ENCODE measurements at regions not wholly inside any gene's neighbourhood (a gene's known extent, or its start where the extent isn't known, plus 50 kb on each side); places are given as distances from the start of the nearest gene placed in this dataset.

DNA sequence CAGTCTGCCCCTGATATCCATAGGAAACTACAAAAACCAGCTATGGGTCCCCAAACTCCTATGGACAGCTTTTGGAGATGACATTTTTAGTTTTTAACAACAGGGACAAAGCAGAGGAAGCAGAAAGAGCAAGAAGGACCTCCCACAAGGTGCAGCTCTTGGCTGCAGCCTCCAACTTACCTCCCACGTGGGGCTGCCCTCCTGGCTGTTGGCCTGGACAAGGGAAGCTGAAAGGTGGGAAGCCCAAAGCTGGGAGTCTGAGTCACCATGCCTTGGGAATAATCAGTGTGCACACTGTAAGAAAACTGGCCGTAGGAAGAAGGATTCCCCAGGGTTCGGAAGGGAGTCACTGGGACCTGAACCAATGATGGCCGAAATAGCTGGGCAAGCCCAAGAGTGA, 51.8 kb upstream of the PAX1 start:
- no peak for DNase-seq

DNA sequence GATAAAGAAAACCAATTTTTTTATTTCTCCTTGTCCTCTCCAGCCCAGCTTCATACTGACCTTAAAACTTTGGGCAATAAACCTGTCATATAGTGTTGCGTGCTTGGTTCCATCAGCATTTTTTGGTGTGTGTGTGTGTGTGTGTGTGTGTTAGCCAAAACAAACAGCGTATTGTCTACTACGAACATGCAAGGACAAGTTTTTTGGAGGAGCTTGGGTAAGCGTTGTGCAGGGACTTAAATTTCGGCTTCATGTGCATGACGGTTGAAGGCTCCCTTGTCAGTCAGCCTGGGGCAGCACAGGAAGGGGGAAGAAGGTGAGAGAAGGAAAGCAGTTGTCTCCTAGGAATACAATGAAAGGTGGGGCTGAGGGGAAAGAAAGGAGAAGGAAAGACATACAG, 62.0 kb upstream of the PAX1 start:
- DNase-seq: no peak

DNA sequence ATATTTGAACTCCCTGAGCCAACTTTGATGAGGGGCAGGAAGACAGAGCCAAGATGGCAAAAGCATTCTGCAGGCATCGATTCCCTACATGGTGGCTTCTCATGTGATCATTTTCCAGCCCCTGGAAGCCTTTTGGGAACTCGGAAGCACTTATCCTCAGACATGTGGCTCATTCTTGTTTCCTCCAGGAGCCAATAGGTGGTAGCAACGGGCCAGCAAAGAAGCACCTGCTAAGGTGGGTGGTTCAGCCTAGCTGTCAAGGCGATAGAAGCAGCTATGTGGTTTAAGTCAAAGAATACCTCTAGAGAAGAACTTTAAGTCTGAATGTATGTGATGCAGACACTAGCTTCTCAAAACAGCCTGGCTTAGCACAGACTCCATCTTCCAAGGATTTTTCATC, 64.9 kb upstream of the PAX1 start:
- peak in 1 of 2 donors; percentile 6 for DNase-seq

DNA sequence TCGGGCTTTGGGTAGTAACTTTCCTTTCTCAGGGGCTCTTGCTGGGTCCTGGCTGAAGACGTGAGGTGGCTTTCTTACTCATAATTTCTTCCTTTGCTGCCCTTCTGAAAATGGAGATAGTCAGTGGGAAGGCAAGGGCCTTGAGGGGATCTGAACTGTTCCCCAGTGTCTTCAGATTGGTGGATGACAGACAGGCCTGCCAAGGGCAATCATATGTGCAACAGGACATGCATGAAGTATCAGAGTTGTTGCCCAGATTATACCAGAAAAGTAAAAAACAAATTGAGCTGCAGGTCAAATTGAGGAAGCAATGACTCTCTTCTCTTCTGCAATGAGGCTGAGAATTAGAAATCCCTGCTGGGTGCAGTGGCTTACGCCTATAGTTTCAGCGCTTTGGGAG, 71.6 kb upstream of the PAX1 start:
- no peak for DNase-seq

DNA sequence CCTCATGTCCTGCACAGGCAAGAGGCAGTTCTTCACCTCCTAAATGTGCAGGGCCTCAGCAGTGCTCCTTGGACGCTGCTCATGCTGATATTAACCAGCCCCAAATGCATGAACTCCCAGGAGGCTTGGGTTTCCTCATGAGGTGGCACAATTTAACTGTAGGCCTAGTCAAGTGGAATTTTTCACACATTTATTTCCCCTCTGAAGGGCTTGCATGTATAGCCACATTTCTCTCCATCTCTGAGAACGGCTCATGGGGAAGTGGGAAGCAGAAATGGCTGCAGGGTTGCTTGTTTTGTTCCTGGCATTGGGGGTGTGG, 72.8 kb upstream of the PAX1 start:
- no peak for DNase-seq

DNA sequence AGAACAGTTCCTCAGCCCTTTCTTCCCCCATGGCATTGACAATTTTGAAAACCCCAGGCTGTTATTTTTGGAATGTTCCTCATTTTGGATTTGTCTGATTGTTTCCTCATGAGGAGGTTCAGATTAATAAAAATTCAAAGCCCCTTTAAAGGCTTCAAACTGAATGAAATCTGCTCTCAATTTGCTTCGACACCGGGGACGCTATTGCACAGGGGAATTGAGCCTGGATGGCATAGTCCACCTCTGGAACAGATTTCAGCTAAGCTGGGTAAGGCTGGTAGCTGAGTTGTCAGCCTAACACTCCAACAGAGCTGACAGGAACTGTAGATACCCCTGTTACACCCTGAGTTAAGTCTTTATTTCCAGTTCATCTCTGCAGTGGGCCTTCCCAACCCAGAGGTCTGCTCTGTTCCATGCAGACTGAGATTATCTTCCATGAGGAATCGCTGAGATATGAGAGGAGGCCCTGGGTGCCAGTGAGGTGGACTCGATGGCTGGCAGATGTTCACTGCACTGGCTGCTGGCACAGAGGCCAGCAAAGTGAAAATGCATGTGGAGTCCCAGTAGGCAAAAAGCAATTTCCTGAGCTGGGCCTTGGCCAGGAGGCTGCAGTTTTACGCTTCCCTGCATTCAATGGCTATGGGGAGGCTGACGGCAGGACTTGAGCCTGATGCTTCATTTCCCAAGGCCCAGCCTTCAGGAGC, 73.3 kb upstream of the PAX1 start:
- no peak for DNase-seq

DNA sequence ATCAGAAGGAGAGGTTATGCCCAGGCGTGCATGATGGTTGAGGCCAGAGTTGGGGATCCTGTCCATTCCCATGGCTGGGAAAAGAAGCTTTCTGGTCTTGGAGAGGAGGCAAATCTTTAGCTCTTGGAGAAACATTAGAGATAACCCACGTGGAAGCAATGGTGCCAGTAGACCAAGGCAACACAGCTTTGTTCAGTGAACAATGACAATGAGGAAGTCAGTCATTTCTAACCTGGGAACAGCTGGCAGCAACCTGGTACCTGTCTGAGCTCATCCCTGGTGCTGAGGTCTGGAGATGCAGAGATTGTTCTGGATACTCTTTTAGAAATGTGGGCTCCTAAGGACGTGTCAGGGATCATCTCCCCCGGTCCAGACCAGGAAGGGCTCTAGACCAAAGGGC, 76.7 kb upstream of the PAX1 start:
- DNase-seq: no peak

DNA sequence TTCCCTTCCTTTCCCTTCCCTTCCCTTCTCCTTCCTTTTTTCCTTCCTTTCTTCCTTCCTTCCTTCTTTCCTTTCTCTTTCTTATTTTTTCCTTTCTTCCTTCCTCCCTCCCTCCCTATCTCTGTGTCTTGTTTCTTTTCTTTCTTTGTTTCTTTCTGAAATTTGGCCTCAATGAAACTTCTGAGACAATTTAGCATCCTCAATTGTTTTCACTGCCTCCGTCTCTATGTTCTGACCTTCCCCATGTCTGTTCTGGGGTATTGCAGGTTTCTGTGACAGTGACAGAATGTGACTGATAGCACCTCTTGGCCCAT, 81.7 kb upstream of the PAX1 start:
- no peak for DNase-seq

DNA sequence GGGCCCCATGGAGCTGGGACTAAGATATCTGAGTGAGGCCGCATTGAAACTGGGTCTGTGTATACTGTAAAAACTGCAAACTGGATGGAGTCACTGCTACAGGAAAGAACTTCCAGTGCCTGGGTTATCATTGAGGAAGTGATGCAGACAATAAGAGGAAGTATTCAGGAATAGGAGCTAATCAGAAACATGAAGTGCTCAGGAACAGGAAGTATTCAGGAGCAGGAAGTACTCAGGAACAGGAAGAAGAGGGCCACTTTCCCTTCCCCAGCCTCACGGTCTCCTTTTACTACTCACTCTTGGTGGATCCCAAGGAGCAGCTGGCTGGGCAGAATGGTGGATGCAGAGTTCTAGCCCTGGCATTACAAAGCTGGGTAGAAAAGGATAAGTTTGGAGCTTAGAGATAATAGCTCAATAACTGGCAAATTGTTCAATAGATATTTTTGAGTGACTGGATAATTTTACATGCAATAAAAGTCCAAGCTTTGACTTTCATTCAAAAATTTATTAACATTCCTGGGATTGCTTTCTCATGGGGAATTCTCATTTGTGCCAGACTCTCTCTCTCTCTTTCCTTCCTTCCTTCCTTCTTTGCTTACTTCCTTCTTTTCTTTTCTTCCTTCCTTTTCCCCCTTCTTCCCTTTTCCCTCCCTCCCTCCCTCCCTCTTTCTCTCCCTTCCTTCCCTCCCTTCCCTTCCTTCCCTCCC, 82.2 kb upstream of the PAX1 start:
- no peak for DNase-seq

DNA sequence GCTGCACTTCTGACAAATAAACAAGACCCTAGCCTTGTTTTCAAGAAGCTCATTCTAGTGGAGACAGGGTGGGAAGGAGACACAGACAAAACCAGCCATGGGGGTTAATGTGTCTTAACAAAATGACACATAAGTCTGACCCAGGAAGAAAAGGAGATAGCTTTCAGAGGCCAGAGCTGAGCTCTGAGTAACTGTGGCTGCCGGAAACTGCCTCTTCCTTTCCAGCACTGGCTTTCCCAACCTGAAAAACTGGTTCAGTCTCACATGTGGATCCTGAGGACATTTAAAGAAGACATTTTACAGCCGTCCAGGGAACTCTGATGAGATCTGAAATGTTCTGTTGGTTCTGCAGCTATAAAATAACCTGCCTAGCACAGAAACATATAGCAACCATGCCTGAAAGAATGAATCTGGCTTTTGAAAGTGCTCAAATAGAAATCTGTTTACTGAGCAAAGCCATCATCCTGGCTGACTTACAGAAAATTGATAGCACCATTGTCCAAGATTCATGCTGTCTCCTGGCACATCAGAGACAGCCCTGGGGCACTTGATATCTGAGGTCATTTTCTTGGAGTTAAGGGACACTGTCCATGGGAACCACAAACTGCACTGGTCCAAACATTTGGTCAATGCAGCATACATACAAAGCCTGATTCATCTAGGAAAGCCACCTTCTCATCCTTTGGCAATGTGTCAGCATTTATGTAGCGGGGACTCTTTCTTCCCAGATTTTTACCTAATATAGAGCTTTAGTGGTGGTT, 83.2 kb upstream of the PAX1 start:
- no peak for DNase-seq

DNA sequence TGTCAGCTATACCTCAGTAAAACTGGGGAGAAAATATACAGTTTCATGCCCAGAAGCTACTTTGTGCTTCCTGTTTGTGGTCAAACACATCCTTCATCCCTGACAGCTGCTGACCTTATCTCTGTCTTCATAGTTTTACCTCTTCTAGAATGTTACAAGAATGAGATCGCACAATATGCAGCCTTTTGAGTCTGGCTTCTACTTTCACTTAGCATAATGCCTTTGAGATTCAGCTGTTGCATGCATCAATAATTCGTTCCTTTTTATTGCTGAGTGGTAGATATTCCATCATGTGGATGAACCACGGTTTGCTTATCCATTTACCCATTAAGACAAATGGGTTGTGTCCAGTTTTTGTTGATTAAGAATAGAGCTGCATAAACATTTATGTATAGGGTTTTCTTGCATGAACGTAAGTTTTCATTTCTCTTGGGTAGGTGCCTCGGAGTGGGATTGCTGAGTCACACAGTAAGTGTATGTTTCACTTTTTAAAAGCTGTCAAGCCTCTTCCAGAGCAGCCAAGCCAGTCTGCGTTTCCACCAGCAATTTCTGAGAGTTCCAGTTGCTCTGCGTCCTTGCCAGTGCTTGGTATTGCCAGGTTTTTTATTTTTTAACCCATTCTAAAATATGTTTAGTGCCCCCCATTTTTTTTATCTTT, 86.6 kb upstream of the PAX1 start:
- no peak for DNase-seq

DNA sequence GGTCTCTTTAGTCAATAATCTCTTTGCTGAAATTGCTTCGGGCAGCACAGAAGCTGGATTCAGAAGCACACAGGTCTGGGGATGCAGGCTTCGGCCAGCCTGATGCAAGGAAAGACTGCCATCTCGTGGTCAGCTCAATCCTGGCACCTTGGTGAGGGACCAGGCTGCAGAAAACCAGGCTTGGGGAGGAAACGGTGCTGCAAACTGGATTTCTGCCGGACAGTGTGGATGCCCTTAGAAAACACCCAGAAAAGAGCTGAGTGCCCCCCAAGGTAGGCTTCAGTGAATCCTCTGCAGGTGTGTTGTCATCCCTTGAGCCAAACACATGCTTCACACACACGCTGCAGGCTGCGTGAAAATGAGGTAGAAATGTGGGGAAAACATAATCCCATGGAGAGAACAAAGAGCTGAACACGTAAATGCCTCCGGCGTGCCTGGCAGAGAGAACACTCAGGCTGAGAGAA, 89.8 kb upstream of the PAX1 start:
- DNase-seq: peak; percentile 33 to 61

DNA sequence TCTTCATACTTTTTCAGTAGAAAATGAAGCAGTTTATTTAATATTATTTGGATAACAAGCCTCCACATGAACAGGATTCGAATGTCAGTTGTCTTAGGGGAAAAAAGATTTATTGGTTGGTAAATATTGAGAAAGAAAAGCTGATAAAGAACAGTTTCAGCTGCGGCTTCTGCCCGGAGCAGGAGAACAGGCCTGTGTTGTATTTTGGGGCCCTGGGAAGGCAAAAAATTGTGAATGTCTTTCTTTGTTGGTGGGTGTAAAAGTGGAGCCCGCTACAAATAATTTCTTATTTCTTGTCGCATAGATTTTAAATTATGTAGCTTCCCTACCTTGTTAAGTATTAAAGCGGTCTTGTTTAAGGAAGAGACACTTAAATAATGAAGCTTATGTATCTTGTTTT, 90.5 kb upstream of the PAX1 start:
- DNase-seq: no peak

DNA sequence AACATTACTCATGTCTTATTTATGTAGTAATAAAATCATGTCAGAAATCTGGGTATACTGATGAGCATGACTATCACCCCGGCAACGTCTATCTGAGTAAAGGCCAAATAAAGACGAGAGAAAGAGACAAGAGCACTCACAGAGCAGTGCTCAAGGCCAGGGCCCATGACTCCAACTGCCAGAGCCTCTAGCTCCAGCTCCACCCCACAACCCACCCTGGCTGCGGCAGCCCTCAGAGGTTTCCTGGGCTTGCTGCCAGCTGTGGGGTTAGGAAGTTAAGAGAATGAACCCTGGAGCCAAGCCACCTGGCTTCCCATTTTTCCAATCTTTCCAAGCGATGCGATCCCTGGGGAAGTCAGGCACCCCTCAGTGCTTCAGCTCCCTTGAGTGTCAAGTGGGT, 92.0 kb upstream of the PAX1 start:
- DNase-seq: peak; percentile 13 to 15

DNA sequence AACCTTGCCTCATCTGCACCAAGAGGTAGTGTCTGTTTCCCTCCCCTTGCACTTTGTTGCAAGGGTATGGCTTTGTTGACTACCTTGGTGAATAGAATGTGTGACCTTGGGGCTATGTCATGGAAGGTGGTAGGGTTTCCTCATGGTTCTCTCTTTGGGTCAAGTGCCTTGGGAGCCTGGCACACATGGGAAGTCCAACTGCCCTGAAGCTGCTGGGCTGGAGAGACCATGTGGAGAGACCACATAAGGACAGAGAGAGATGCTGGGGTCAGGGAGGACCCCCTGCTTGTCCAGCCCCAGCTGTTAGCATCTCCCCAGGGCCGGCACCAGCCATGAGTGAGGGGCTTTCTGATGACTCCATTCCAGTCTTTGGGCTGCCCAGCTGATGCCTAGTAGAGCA, 95.5 kb upstream of the PAX1 start:
- DNase-seq: no peak

DNA sequence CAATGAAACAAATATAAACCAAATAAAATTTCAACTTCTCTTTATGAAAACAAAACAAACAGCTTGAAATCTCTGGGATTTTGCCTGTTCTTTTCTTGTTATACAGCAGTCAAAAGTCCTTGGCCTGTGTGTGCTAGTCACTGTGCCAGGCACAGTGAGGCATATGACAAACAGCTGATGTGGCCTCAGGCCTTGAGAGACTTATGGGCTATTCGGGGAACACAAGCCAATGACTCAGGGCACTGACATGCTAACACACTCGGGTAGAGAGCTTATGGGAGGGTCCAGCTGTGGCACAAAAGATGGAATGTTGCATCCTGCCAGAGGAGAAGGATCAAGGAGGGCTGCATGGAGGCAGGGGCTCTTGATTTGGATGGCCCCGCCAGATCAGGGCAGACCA, 95.4 kb upstream of the NKX2-2 start:
- DNase-seq: no peak

DNA sequence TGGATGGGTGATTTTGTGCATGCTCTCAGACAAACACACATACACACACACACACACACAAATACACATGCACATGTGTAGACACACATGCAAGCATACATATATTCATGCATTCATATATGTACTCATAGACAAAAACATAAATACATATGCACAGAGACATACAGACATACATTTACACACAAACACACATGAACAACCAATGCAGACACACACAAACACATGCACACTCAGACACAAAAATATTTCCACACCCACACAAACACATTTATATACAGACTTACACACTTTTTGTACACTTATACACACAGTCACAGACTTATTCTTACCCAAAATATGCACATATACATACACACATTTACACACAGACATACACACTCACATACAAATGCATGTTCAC, 94.9 kb upstream of the NKX2-2 start:
- no peak for DNase-seq

DNA sequence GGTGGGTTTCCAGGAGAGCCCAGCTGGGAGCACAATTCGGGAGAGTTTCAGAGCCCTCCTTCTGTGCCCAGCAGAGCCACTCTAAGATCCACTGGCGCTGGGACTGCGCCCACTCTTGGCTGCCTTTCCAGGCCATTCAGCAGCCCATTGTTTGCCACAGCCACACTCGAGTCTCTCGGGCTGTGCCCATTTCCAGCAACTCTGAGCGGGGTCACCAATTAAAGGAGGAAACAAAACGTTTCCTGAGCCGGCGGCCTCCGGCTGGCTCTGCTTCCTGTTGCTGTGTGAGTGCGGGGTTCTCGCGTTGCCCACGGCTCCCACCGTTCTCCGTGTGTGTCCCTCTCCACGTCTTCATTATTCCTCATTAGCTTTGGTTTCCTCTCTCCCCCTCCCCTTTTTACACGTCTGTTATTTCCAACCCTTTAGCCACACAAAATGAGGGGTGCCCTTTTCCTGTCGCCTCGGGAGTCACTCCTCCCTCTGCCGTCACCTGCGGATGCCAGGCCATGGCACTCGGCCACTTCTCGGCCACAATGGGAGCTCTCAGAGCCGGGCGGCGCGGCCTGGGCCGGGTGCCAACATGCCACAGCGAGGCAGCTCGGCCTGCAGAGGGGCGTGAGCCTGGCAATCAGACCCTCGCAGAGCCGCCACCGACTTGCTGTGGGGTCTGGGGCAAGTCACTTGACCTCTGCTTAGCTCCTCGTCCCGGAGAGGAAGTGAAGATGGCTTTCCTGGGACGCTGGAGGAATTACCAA, 94.3 kb upstream of the NKX2-2 start:
- DNase-seq: no peak

DNA sequence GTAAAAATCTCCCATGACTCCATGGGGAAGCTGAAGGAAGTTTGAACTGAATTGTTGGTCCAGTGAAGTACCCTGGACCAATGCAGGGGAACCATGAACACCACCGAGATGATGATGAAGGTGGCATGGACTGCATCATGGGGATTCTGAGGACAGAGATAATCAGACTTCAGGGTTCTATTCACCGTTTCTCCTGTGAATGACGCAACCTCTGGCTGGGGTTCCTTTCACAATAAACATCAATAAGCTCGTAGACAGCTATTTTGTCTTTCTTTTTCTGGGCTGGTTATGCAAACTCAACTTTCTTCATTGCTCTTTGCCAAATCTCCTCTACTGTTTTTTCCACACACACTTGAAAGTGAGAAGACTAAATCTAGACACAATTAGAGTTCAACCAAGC, 87.9 kb upstream of the NKX2-2 start:
- DNase-seq: no peak

DNA sequence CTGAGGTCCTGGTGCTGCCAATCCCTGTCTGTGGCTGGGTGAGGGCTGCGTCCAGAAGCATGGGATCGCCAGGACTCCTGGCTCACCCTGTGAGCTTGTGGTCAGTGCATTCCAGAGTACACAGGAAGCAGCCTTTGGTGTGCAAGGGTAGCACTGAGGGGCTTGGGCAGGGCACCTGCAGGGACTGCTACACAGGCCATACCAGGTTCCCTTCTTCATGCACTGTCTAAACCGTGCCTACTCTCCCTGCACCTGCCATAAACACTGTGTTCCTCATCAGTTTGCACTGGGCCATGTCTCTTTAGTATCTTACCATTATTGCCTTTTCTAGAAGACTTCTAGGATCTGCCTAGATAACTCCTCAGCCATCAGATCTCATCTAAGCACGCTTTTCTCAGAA, 72.8 kb upstream of the NKX2-2 start:
- no peak for DNase-seq

DNA sequence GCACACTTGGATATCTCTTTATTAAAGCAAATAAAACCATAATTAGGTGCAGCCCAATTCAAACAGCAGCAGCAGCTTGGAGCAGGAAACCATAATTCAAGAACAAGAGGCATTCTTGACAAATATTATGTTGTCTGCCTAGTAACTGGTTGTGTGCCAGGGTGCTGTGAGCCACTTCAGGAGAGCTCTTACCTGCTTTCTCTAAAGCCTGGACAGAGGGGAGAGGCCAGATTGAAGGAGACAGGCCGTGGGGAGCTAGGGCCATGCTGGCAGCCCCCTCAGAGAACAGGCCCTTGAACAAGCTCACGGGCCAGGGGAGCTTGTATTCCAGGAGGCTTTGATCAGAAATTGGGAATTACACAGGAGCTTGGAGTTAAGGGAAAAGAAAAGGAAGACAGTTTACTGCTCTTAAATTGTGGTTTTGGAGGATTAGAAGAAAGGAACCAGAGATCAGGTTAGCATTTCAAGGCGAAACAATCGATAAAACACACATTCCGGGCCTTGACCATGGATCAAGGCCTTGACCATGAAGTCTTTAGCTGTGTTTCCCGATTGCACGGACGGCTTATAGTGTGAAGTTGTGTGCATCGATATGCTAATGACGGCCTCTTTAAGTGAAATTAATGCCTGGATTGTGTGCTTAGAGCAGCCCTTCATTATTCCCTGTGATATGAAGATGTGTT, 69.8 kb upstream of the NKX2-2 start:
- DNase-seq: no peak

DNA sequence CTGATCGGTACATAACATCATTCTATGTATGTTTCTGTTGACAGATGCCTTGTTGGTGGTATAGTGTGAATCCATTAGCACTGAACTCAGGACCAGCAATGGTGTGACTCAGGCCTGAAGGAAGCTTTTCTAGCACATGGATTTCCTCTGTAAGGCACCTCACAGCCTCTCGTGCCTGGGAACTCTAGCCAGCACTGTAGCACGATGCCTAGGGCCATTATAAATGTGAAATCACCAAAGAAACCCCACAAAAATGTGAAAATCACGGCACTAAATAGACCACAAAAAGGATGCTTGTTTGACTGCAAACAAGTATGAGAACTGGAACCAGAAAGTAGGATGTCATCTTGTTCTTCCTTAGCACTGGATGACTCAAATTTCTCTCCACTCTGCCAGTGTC, 63.7 kb upstream of the NKX2-2 start:
- DNase-seq: no peak

Measured in right lung (tissue), 2 donors.